Inferior parietal cortex (tissue), 1 donor: ENCODE measurements at regions not wholly inside any gene's neighbourhood (a gene's known extent, or its start where the extent isn't known, plus 50 kb on each side); places are given as distances from the start of the nearest gene placed in this dataset.
A peak's percentile ranks its signal among the peaks of the same experiment; 100 is the strongest.

Experiments used
- DNase-seq: peaks from one replicate; pipeline ENCODE4 v3.0.0-alpha.2; 2016; ENCODE audit errors: extremely low spot score

DNA sequence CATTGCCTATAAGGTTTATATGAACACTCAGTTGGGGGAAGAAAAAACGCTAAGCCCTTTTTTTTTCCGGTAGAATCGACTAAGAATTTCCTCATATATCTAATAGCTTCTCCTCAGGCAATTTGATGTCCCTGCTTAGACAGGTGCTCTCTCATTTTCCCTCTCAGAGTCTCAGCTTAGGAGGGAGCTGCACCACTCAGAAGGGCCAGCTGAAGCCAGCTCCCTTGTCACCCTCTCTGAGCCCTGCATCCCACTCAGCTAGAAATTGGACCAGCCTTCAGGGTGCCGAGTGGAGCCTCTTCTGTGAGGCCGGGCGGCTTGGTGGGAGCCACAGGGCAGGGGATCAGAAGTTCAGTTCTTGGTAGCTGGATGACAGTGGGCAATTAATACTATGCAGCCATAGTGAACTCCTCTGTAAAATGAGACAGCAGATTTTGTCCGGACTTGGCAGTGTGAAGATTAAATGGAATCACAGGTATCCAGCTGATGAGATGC, 368.5 kb downstream of the MAFB start:
- DNase-seq = no peak

DNA sequence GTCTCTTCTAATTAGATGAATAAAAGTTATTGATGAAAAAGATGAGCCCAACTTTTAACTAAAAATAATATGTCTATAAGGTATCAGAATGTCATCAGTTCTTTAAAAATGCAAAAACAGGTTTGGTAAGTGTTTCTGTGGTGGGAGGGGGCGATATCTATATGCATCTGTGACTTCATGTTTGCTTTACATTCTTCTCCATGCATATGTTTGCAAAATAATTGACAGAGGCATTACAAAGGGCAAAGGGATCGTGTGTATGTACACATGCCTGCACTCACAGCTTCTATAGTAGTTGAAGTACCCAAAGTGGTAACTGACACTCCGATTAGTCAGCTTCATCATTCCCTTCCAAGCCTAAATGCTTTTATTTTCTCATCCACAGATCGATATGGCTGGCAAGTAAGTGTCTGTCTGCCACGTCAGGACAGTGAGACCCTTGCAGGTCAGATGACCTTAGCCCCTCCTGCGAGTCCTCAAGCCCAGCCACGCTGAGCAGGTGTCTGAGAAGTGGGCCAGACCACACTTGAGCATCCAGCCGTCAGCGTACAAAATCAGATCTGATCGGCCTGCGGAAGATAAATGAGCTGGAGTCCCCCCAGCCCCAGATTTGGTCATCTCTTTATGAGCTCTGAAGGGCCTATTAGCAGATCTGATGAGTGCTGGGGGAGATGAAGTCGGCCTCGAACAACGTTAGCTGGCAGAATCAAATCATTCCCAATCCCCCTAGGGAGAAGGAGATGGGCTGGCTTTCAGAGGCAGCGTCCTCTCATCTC, 369.1 kb downstream of the MAFB start:
- no peak for DNase-seq

DNA sequence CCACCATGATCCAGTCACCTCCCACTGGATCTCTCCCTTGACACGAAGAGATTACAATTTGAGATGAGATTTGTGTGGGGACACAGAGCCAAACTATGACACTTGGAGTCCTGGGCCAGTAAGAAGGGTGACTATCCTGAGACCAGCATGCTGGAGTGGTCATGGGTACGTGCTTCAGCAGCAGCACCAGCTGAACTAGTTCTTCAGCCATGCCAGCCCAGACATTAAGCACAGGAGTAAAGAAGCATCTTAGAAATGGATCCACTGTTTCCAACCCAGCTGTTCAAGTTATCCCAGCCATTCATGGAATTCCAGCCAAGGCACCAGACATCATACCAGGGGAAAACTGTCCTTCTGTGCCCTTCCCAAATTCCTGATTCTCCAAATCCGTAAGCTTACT, 370.0 kb downstream of the MAFB start:
- DNase-seq = no peak

DNA sequence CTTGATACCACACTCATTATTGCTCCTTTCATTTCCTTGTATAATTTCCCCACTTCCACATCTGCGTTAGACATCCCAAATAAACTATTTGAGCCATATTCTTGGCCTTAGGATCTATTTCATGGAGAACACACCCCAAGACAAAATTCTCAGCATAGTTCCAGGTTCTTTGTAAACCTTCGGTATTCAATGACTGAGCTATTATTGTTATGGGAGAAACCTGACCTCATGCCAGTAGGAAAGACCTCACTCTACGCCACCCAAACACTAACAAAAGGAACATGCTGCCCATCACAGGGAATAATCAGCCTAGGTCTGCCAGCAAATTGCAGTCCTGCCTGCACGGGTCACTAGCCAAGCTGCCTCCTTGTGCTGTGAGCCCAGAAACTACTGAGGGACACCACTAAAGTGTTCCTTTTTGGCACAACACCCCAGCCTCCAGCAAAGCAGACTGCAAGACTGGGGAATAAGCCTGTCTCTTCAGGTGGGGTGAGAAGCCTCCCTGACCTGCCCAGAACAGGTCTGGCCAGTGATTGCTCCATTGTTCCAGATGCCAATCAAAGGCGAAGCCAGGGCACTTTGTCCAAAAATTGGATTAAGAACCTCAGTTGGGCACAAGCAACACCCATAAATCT, 371.8 kb downstream of the MAFB start:
- DNase-seq = no peak

DNA sequence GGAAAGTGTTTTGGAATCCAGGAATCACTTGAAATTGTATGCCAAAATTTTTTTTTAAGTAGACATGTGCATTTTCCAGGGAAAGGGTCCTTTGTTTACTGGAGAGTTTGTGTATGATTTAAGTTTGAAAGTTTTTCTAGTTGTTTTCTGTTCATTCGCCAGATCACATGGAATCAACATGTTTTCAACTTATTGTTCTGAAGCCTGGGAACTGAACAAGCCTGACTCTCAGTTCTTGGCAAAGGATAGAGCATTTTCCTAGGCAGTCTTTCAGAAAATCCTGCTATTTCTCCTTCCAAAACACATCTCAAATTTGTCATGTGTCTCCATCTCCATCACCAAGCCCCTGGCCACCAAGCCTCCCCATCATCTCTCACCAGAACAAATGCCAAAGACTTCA, 374.8 kb downstream of the MAFB start:
- DNase-seq = peak; percentile 11

DNA sequence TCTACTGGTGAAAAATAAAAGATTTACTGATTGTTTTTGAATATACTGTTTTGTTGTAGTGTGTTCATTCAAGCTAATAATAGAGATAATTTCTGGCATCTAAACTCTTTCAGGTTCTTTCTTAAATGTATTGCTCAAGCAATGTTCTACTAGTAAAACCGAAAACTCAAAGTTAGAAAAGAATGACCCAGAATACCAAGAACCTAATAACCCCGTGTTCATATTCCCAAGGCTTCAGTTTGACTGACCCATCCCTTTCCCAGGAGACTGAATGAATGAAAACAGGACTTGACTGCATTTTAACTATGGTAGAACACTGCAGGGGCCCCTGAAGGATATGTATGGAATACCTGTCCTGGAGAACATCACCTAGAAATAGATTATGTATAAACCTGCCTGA, 375.3 kb downstream of the MAFB start:
- no peak for DNase-seq

DNA sequence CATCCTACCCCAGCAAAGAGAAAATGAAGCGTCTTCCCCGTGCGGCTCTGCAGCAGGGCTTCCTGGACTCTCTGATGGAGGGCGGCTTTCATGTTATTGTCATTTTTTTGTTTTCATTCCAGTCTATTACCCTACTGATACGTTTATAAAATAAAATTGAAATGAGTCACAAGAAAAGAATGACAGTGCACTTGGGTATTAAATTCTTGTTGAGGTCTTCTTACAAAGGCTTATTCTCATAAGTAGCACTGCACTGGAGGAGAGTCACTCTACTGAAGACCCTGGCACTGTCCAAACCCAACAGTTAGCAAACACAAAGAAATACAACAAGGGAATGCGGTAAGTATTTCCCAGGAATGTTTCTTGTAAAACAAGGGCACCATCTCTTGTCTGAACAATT, 379.3 kb downstream of the MAFB start:
- DNase-seq = no peak

DNA sequence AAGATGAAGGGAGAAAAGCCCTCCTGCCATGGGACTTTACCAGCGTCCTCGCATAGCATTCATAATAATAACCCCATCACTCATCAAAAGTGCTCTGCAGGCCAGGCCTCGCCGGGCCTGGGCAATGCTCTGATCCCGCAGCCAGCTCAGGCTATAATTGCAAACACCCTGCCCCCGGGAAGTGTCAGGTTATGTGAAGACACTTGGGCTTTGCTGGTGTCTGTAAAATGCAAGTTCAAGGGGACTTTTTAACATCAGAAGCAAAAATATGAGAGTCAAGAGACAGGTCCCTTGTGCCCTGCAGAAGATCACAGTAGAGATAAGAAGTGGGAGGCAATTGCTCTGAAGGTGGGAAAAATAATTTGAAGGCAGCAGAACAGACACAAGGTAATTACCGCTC, 381.0 kb downstream of the MAFB start:
- DNase-seq = no peak

DNA sequence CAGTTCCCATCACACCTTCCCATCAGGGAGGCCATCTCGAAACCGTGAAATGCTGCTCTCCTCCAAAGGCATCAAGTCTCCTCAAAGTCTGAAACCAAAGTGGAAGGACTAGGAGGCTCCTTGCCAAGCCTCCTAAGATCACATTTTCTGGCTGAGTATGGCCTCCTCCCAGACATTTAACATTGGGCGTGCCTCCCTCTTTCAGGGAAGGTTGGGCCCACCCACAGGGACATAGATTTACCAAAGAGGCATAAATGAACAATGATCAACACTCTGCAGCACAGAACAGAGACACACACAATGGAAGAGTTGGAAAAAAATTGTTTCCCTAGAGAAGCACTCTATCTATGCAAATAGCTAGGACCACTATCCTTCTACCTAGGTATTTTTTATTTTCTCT, 381.8 kb downstream of the MAFB start:
- DNase-seq = no peak

DNA sequence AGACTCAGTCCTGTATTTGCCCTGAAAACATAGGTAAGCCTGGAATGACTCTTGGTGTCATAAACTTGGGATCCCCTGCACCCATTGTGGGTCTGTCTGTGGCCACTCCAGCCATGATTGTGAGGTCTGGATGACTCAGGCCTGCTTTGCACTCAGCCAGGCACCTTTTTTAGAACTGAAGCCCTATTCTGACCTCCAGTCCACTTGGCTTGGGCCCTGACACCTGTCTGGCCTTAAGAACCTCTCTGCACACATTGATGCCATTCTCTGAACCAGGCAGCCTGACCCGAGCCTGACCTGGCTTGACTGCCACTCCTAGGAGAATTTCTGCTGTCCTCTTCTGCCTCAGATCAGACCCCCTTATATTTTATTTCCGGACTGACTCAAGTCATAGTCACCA, 383.7 kb downstream of the MAFB start:
- DNase-seq = no peak

DNA sequence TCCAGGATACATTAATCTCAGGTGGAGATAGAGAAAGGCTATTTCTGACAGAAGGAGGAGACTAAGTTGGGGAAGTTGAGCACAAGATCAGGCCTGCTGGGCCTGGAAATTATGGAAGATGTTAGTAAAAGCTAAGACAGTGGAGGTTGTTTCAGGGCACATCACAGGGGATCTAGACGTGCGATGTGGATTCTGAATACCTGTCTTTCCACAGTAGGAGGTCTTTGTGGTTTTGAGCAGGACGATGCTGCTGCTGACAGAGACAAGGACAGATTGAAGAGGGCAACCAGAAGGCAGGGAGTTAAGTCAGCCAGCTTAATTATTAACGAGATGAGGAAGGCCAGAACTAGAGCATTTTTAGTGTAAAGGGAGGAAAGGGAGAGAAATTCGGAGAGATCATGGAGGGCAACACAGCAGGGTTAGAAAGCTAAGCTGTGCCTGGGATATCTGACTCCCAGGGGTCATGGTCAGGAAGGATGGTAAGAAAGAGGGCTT, 384.9 kb downstream of the MAFB start:
- DNase-seq = no peak

DNA sequence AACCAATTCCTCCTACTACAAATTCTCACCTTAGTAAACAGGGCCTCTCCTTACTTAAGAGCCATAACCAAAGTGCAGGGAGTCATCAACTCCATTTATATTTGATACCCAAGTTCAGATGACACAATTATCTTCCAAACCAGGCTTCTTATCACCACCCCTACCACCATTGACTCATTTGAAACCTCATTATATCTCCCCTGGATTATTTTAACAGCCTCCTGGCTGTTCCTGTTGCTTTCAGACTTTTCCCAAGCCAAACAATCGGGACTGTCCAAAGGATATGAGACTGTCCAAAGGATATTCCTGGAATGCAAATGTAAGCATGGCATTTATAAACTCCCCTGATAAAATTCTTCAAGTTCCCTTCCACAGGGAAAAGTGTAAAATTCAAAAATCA, 394.3 kb downstream of the MAFB start:
- no peak for DNase-seq

DNA sequence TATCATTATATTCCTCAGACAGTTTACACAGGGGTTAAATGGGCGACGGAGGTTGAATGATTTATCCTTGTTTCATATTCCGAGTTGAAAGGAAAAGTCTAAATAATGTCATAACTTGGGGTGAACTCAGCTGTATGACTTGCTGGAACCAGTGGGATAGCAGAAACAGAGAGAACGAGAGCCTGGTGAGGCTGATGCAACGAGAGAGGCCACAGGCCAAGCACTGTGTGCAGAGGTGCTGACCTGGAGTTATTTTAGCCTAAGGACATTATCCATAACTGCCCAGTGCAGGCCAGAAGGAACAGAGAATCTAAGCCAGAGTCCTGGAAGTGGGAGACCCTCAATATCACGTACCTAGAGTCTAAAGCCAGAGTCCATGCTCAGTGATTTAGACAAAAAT, 394.9 kb downstream of the MAFB start:
- no peak for DNase-seq

DNA sequence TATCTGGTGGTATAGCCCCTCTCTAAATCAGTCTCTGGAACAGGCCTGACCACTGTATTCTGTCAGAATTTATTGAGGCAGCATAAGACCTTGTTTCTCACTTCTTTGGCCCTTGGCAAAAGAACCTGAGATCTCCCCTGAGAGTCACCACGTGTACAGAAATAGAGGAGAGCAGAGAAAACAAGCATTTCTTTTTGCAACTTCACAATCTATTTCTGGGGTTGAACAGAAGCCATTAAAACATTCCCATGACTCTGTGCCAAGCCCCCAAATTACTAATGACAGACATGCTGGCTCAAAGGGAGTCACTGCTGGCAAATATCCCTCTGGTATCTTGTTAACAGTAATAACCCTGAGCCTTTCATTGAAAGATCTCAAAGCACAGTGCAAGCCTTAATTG, 395.3 kb downstream of the MAFB start:
- no peak for DNase-seq

DNA sequence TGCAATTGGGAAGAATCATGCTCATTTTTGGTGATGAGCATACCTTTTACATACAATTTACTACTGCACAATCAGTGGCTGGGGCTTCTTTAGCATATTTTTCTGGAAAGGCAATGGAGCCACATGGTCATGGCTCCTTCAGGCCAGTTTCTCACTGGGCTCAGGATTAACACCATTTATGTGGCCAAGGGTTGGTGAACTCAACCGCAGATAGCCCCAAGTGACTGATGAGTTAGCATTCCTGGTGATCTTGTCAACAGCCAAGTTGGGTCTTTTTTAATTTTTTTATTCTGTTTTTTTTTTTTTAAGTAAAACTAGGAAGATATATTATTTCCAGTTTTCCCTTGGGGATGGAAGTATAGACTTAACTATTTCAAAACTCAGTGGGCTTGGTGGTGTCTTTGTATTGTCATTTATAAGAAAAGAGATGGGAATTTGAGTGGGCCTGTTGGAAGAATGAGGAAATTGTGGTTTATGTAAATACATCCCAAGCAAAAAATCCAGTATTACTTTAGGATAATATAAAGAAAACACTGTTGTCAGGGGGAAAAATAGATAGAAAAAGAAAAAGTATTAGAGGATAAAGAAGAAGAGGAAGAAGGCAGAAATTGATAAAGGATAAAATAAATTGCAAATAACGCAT, 397.4 kb downstream of the MAFB start:
- DNase-seq = no peak

DNA sequence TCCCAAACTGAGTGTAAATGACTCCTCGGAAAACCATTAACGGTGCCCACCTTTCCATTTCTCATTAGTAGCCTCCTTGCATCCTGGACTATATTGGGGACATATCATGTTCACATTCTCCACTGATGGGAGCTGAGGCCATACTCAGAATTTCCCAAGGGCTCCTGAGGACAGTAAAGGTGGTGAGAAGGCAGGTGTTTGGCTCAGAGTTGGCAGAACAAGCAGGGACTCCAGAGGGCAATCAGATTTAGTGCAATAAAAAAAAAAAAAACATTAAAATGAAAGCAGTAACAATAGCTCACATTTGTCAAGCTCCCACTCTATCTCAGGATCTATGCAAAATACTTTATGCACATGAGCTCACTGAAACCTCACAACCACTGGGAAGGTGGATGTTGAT, 401.4 kb downstream of the MAFB start:
- no peak for DNase-seq

DNA sequence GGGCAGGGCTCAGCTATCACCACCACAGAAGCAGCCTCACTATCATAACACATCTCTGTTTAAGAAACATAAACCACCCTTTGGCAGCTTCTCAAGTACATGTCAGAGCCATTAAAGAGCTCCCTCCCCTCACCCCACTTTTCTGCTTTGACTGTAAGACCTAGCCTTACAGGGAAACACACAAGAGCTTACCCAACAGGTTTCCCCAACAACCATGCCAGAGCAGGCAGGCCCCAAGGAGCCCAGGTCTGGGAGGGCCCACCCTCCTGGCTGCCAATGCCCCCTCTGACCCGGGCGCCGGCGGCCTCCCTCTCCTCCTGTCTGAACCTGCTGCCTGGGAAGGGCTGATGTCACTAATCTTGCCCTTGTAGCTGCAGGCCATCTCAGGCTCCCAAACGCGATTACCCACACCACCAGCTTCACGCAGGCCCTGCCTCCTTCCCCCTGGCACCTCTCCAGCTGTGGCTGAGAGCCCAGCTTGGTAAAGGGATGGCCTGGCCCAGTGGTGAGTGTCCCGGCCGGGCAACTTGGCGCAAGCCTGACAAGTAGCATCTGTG, 402.0 kb downstream of the MAFB start:
- DNase-seq = no peak

DNA sequence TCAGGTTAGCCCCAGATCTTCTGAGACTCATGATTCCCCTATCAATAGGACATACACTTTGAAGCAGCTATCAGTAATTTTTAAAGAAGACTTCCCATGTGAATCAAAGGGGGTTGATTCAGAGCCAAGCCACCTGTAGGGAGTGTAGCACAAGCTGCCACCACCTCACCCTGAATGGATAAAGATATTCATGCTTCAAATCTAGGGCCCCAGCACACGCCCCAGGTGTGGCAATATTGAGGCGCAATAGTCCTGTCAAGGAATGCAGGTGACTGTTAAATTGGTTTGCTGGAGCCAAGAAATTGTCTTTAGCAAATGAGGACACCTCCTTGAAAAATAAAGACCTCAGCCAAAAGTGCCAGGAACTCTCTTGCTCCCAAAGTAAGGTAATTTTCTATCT, 404.4 kb downstream of the MAFB start:
- DNase-seq = no peak

DNA sequence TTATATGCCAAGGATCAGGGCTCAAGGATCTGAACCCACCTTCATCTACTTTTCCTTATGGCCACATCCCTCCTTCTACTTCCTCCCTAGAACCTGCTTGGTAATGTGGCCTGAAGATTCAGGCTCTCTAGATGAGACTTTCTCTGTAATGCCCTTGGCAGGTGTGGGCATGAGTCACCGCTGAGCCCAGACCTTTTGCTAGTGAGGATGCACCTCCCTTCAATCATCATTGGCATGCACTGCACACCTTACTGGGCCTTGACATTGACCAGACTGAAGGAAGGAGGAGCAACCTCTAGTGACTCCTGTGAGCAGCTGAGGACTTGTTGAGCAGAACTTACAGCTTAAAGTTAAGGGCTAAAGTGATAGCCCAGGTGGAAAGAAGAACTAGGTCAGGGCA, 405.3 kb downstream of the MAFB start:
- no peak for DNase-seq

DNA sequence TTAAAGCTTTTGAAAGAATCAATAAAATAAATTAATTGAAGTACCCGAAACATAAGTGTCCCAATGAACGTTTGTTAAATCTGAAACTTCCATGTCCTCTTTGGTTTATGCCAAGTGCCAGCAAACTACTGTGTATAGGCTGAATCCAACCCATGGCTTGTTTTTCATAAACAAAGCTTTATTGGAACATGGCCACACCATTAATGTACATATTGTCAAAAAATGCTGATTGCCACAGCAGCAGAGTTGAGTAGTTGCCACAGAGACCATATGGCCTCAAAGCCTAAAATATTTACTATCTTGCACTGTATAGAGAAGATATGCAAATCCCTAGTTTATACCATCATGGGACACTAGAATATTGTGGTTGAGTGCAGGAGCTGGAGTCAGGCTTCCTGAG, 406.1 kb downstream of the MAFB start:
- DNase-seq = no peak

DNA sequence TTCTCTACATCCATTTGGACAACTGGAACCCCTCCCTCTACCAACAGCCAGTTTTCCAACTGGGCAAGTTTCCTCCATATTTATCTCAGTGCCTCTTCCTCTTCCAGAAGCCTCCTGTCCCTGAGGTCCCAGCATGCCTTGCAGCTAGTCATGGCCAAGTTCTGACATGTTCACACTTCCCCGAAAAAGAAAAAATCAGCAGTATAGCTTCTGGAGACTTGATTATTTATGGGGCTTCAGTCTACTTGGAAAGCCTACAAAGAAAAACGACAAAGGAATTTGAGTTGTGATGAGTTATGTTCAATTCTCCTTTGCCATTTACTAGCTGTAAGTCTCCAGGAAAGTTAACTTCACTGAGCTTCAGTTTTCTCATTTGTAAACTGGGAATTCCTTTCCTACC, 406.5 kb downstream of the MAFB start:
- DNase-seq = no peak

DNA sequence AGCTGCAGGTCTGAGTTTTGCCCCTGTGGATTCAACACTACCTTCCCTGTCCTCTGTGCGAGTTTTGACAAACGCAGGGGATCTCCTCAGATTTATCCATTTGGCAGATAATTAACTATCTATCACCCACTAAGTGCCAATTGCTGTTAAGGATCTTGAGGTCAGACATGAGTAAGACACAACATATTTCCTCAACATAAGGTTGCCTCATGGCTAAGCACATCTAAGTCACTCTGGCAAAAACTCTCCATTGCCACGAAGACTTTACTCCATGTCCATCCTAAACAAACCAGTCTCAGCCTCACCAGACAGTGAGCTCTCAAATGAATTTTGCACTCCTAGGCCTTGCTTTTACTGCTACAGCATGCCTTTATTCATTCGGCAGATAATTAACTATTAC, 408.4 kb downstream of the MAFB start:
- DNase-seq = no peak

DNA sequence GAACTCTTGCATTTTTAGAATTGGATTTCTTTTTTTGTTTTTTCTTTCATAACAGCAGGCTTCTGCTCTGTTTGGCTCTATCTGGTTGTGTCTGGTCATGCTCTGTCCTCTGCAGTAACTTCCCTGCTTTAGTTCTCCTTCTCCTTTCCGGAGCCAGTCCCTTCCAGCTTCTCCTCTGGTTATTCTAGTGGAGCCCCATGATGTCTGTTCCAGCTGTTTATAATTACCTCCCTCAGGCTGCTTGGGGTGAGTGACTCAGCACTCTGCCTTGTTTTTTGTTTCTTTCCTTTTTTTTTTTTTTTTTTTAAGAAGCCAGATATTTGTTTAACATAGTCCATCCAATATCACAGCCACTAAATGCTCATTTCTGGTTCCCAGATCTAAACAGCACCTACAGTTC, 409.6 kb downstream of the MAFB start:
- no peak for DNase-seq
